ENCODE measurements at regions not wholly inside any gene's neighbourhood (a gene's known extent, or its start where the extent isn't known, plus 50 kb on each side); places are given as distances from the start of the nearest gene placed in this dataset.

- DNase-seq, result no peak
These were observed 137.8 kb upstream of the CPEB2 start for GRCh38 chr4:14864365-14865030.

- DNase-seq, result peak in 1 of 3 experiments; percentile 28
These were observed 137.3 kb upstream of the CPEB2 start for GRCh38 chr4:14865031-14865366.

DNA sequence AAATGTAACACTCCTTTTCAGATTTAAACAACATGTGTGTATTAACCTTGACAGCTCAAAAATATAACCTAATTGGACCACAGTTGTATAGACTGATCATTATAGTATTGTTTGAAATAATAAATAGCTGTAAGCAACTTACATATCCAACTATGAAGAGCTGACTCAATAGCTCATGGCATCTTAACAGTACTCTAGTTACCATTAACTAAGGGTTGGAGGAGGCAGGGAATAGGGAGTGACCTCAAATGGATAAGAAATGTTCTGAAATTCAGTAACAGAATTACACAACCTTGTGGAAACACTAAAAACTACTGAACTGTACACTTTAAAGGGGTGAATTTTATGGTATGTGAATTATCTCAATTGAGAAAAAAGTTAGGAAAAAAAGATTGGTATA is 136.5 kb upstream of the CPEB2 start:
- no peak for DNase-seq

DNA sequence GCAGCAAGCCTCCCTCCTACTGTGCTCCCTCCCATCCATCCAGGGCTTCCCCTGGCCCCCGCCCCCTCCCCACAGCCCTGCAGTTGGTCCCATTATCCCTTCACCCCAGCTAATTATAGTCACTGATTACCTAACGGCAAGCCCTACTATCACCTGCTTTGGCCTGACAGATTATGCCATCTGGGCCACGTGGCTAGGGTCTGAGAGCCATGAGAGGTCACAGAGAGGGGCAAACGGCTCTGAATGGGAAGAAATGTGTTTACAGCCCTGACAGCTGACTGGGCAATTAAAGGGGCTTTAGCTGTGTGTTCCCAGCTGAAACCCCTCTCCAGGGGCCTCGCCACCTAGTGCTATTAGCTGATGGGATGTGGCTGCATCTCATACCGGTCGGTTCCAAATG is 134.4 kb upstream of the CPEB2 start:
- peak in 2 of 3 experiments; percentile 87 to 97 for DNase-seq

GRCh38 chr4:14868426-14869395 is 133.6 kb upstream of the CPEB2 start:
- peak in 1 of 3 experiments; percentile 43 for DNase-seq

GRCh38 chr4:14871676-14872430 is 130.4 kb upstream of the CPEB2 start:
- DNase-seq, result peak in 2 of 3 experiments; percentile 29 to 66

DNA sequence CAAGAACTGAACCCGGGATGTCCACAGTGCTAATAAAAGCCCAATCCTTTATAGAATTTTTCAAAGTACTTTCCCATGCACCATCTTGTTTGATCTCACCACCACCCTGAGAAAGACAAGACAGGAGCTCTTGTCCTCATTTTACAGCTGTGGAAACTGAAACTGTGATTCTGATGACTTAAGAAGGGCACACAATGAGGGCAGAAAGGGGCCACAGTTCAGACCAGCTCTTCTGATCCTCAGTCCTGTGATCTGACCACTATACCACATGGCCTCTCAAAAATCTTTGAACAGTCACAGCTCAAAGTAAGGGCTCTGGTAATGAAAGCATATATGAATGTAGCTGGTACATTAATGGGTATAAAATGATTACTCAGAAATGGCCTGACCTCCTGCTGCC is 127.3 kb upstream of the CPEB2 start:
- no peak for DNase-seq

DNA sequence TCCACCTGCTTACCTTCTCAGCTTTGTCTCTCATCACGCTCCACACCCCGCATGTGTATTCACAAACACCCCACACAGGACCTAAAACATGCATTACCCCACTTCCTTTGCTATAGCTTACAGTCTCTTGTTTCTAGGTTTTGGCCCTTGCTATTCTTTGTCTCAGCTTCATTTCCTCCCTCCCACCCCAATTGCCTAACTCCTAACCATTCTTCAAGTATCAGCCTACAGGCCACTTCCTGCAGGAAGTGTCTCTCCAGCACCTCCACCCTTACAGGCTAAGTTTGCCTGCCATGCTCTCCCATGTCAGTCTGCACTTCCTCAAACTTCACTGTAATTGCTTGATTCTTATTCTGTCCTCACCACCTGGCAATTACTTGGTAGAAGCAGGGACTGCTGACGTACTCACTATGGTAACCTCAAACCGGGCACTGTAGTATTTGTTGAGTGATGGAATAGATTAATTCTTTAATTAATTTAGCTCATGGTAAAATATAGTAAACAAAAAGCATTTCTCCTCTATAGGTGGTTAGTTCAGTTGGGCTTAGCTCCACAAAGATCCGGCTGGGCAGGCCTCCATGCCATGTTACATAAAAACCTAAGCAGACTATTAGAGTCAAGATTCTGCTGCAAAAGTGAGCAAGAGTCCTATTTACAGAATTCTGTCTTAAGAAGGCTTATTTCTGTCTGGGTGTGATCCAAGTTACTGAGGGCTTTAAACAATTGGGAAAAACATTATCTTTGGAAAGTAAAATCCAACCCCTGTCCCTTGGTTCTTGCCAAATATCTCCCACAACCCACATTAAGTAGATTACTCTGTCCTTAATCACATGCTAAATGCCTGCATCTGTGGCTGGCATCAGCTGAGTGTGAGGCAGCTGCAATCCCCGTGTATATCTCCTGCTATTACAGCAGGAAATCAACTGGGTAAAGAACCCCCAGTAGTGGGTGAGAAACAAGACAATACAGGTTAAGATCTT is 124.7 kb upstream of the CPEB2 start:
- DNase-seq, result peak in 2 of 3 experiments; percentile 23 to 63

GRCh38 chr4:14878681-14879080 is 123.6 kb upstream of the CPEB2 start:
- DNase-seq, result no peak

DNA sequence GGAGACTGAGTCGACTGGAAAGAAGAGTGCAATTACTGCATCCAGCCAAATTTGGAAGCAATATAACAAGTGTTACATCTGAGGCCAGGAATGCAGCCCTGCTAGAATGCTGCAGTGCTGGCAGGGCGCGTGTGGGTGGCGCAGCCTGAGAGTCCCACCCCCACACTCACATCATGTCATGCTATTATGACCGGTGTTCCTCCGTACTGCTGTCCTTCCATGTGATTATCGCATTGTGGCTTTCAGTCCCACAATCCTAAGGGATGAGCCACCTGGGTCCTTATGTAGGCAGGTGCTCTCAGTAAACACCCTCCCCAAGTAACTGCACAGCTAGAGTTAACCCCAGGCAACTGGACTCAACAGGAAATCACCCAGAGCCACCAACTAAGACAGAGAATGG is 122.6 kb upstream of the CPEB2 start:
- DNase-seq, result peak; percentile 50 to 91 (median 74)

GRCh38 chr4:14880805-14881204 is 121.5 kb upstream of the CPEB2 start:
- no peak for DNase-seq

- DNase-seq, result no peak
These were observed 119.1 kb upstream of the CPEB2 start for GRCh38 chr4:14883166-14883565.

DNA sequence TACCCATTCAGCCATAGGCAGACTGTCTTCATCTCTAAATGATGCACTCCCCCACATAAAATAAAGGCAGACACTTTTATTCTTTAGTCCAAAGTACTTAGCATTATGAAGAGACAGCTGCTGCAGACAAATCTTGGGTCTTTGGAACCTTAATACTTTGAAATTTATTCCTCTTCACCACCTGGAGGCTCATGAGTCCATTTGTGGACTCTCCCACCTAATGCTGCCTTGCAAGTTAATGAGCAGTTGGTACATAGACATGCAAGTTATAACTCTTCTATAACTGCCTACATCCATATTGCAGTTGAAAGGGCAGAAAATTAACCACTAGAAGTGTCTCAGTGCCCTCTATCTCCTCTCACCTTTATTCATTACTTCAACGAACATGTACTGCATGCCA is 118.6 kb upstream of the CPEB2 start:
- DNase-seq, result no peak

DNA sequence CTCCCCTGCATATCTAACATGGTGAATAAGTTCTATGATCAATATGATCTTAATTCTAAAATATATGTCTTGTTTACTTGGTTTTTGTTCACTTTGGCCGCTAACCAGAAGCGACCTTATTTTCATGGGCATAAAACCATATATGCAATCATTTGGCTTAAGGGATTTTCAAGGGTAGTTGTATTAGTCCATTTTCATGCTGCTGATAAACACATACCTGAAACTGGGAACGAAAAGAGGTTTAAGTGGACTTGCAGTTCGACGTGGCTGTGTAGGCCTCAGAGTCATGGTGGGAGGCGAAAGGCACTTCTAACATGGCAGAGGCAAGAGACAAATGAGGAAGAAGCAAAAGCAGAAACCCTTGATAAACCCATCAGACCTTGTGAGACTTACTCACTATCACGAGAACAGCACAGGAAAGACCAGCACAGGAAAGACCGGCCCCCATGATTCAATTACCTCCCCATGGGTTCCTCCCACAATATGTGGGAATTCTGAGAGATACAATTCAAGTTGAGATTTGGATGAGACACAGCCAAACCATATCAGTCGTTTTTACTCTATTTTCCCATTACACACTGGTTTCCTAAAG is 114.3 kb upstream of the CPEB2 start:
- DNase-seq, result no peak

- DNase-seq, result peak in 1 of 3 experiments; percentile 61
These were observed 113.3 kb upstream of the CPEB2 start for GRCh38 chr4:14888790-14889572.

GRCh38 chr4:14892563-14892962 is 109.7 kb upstream of the CPEB2 start:
- no peak for DNase-seq

DNA sequence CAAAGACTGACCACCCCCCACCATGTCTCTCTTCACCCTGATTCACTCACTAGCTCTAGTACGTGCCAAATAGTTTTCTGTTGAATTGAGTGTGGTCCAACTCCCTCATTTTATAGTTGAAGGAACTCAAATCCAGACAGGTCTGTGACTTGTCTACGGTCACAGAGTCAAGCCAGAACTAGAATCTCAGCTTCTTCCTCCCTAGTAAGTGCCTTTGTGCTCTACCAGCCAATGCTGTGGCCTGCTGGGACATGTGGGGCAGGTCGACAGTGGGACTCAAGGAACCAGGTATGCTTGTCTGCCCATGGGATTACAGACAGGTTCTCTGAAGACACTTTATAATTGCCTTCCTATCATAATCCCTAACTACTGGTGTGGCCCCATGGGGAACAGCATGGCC is 108.6 kb upstream of the CPEB2 start:
- DNase-seq, result no peak

- no peak for DNase-seq
These were observed 107.6 kb upstream of the CPEB2 start for GRCh38 chr4:14894392-14895292.

- DNase-seq, result no peak
These were observed 105.6 kb upstream of the CPEB2 start for GRCh38 chr4:14896656-14897175.

DNA sequence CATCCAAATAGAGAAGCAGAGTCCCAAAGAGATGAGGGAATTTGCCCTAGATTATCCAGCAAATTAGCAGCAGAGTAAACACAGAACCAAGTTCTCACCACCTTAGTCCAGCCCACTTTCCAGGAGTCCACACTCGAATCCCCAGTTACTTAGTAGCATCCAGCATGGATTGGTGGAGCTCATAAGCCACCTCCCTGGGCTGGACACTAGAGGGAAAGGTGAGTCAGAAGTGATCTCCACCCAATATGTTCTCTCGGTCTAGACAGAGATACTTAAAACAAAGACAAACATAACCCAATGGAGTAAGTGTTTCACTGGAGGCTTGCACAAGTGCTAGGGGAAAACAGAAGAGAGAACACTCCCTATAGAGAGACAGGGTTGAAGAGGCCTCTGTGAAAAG is 105.1 kb upstream of the CPEB2 start:
- no peak for DNase-seq

Measured in NCI-H1417 (cell line).